ENCODE measurements at regions not wholly inside any gene's neighbourhood (a gene's known extent, or its start where the extent isn't known, plus 50 kb on each side); places are given as distances from the start of the nearest gene placed in this dataset.

DNA sequence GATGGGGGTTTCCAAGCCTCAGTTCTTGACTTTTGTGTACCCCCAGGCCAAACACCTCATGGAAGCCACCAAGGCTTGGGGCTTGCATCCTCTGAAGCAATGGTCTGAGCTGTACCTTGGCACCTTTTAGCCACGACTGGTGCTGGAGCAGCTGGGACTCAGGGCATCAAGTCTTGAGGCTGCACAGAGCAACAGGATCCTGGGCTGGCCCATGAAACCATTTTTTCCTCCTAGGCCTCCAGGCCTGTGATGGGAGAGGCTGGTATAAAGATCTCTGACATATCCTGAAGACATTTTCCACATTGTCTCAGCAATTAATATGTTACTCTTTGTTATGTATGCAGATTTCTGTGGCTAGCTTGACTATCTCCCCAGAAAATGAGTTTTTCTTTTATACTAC lies 269.1 kb upstream of the TBX18 start:
- Histone ChIP-seq H3K9ac (ENCODE audit: extremely low read depth, low read length, poor library complexity, severe bottlenecking) (no peak overlapping the region), H3K27me3 (ENCODE audit: control insufficient read depth, insufficient read depth, low read length, poor library complexity, severe bottlenecking) (no peaks in the 10 kb centered on the region), H3K4me1 (ENCODE audit: control insufficient read depth, insufficient read depth, low read length) (no peaks in the 10 kb centered on the region), H3K36me3 (ENCODE audit: control insufficient read depth, insufficient read depth, low read length) (no peaks in the 10 kb centered on the region), H3K9me3 (ENCODE audit: control insufficient read depth, low read length) (peaks cover 32% of the 10 kb centered on the region), H3K4me3 (ENCODE audit: low read length) (peak overlapping the region; percentile 33), H3K27ac (ENCODE audit: low read depth, low read length) (no peak overlapping the region)
- H3K4me1 Mint-ChIP-seq: no peaks in the 10 kb centered on the region
- DNase-seq: no peak
- no peak overlapping the region for H3K27ac Mint-ChIP-seq
- peaks cover 4% of the 10 kb centered on the region for H3K36me3 Mint-ChIP-seq (ENCODE audit: low read depth)
- no peak overlapping the region for H3K4me3 Mint-ChIP-seq
- TF ChIP-seq, protein P1, sequence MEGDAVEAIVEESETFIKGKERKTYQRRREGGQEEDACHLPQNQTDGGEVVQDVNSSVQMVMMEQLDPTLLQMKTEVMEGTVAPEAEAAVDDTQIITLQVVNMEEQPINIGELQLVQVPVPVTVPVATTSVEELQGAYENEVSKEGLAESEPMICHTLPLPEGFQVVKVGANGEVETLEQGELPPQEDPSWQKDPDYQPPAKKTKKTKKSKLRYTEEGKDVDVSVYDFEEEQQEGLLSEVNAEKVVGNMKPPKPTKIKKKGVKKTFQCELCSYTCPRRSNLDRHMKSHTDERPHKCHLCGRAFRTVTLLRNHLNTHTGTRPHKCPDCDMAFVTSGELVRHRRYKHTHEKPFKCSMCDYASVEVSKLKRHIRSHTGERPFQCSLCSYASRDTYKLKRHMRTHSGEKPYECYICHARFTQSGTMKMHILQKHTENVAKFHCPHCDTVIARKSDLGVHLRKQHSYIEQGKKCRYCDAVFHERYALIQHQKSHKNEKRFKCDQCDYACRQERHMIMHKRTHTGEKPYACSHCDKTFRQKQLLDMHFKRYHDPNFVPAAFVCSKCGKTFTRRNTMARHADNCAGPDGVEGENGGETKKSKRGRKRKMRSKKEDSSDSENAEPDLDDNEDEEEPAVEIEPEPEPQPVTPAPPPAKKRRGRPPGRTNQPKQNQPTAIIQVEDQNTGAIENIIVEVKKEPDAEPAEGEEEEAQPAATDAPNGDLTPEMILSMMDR (conservative IDR thresholded peaks at IDR 0.05): no peak
- H3K9me3 Mint-ChIP-seq: peaks cover 3% of the 10 kb centered on the region
- WGBS, 2 experiments (ENCODE audit: insufficient coverage in 1 of 2, insufficient read length in 1 of 2): 54% methylated on average over 1 of the region's 1 CpG; no CpG with 5 or more reads in 1 of the 2 experiments
- H3K27me3 Mint-ChIP-seq (ENCODE audit: insufficient read depth): no peaks in the 10 kb centered on the region

DNA sequence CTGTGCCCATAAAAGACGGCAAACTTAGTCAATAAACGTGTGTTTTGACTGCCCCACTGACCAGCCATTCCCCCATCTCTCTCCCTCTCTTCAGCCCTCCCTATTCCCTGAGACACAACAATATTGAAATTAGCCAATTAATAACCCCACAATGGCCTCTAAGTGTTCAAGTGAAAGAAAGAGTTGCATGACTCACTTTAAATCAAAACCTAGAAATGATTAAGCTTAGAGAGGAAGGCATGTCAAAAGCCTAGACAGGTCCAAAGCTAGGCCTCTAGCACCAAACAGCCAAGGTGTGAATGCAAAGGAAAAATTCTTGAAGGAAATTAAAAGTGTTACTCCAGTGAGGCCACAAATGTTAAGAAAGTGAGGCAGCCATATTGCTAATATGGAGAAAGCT lies 261.6 kb upstream of the TBX18 start:
- Histone ChIP-seq H3K27me3 (ENCODE audit: control insufficient read depth, insufficient read depth, low read length, poor library complexity, severe bottlenecking) (no peaks in the 10 kb centered on the region), H3K9me3 (ENCODE audit: control insufficient read depth, low read length) (no peaks in the 10 kb centered on the region), H3K27ac (ENCODE audit: low read depth, low read length) (no peak overlapping the region), H3K4me3 (ENCODE audit: low read length) (no peak overlapping the region), H3K36me3 (ENCODE audit: control insufficient read depth, insufficient read depth, low read length) (no peaks in the 10 kb centered on the region), H3K4me1 (ENCODE audit: control insufficient read depth, insufficient read depth, low read length) (no peaks in the 10 kb centered on the region), H3K9ac (ENCODE audit: extremely low read depth, low read length, poor library complexity, severe bottlenecking) (no peak overlapping the region)
- Mint-ChIP-seq H3K9me3 (no peaks in the 10 kb centered on the region), H3K27ac (no peak overlapping the region), H3K36me3 (ENCODE audit: low read depth) (no peaks in the 10 kb centered on the region), H3K4me1 (no peaks in the 10 kb centered on the region), H3K27me3 (ENCODE audit: insufficient read depth) (no peaks in the 10 kb centered on the region), H3K4me3 (no peak overlapping the region)
- TF ChIP-seq, protein P1 (conservative IDR thresholded peaks at IDR 0.05): no peak
- no peak for DNase-seq
- 95 to 100% methylated on average over 1 to 2 of the region's 2 CpGs for WGBS, 2 experiments (ENCODE audit: insufficient coverage in 1 of 2, insufficient read length in 1 of 2)

- Histone ChIP-seq H3K27ac (ENCODE audit: low read depth, low read length) (no peak overlapping the region), H3K4me3 (ENCODE audit: low read length) (no peak overlapping the region), H3K4me1 (ENCODE audit: control insufficient read depth, insufficient read depth, low read length) (no peaks in the 10 kb centered on the region), H3K9ac (ENCODE audit: extremely low read depth, low read length, poor library complexity, severe bottlenecking) (no peak overlapping the region), H3K36me3 (ENCODE audit: control insufficient read depth, insufficient read depth, low read length) (no peaks in the 10 kb centered on the region), H3K27me3 (ENCODE audit: control insufficient read depth, insufficient read depth, low read length, poor library complexity, severe bottlenecking) (no peaks in the 10 kb centered on the region), H3K9me3 (ENCODE audit: control insufficient read depth, low read length) (no peaks in the 10 kb centered on the region)
- Mint-ChIP-seq H3K4me3 (no peak overlapping the region), H3K4me1 (no peaks in the 10 kb centered on the region), H3K36me3 (ENCODE audit: low read depth) (no peaks in the 10 kb centered on the region), H3K27ac (no peak overlapping the region), H3K27me3 (ENCODE audit: insufficient read depth) (no peaks in the 10 kb centered on the region), H3K9me3 (no peaks in the 10 kb centered on the region)
- TF ChIP-seq, protein P1 (conservative IDR thresholded peaks at IDR 0.05): no peak
- no peak for DNase-seq
- 83 to 90% methylated on average over 1 of the region's 2 CpGs for WGBS, 2 experiments (ENCODE audit: insufficient coverage in 1 of 2, insufficient read length in 1 of 2)
These were observed 259.3 kb upstream of the TBX18 start for GRCh38 chr6:85023721-85024120.
